ENCODE measurements at regions not wholly inside any gene's neighbourhood (a gene's known extent, or its start where the extent isn't known, plus 50 kb on each side); places are given as distances from the start of the nearest gene placed in this dataset.

DNA sequence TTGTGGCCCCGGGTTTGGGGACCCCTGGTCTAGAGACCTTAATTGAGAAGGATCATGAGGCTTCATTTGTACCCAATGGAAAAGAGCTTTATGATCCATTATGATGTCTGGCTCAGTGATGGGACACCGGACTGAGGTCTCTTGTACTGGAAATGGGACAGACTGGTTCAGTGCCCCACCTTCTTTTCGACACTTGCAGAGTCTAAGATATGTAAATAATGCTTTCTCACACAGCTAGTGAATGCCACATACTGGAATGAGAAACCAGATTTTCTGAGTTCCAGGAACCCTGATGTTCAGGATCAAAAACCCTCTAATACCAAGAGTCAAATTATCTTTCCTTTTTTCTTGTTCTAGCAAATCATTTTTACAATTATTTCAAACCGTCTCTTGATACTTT lies 116.3 kb upstream of the ARPP21 start:
- no peak overlapping the region for H3K4me3 ChIP-seq (replicated peaks; ENCODE audit: low read depth, low read length)
- no peak for DNase-seq (ENCODE audit: low read depth)
- TF ChIP-seq, protein P1, sequence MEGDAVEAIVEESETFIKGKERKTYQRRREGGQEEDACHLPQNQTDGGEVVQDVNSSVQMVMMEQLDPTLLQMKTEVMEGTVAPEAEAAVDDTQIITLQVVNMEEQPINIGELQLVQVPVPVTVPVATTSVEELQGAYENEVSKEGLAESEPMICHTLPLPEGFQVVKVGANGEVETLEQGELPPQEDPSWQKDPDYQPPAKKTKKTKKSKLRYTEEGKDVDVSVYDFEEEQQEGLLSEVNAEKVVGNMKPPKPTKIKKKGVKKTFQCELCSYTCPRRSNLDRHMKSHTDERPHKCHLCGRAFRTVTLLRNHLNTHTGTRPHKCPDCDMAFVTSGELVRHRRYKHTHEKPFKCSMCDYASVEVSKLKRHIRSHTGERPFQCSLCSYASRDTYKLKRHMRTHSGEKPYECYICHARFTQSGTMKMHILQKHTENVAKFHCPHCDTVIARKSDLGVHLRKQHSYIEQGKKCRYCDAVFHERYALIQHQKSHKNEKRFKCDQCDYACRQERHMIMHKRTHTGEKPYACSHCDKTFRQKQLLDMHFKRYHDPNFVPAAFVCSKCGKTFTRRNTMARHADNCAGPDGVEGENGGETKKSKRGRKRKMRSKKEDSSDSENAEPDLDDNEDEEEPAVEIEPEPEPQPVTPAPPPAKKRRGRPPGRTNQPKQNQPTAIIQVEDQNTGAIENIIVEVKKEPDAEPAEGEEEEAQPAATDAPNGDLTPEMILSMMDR (IDR thresholded peaks at IDR 0.05; ENCODE audit: low read length, missing control alignments) = no peak

DNA sequence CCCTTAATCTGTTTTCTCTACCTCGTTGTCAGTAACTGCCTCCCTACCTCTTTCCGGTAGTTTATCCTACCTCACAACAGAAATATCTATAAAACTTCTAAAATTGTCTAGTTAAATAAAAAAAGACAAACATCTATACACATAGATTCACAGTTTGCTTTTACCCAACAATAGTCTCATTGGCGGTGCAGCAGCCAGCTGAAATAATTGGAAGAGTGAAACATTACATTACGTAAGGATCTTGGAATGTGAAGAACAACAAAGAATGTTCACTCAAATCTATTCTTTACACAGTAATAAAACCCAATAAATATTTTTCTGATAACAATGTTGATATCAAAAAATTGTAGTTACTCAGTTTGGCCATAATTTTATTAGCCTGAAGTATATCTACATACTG lies 115.5 kb upstream of the ARPP21 start:
- DNase-seq (ENCODE audit: low read depth) = peak; percentile 67
- no peak overlapping the region for H3K4me3 ChIP-seq (replicated peaks; ENCODE audit: low read depth, low read length)
- TF ChIP-seq, protein P1 (IDR thresholded peaks at IDR 0.05; ENCODE audit: low read length, missing control alignments) = no peak

DNA sequence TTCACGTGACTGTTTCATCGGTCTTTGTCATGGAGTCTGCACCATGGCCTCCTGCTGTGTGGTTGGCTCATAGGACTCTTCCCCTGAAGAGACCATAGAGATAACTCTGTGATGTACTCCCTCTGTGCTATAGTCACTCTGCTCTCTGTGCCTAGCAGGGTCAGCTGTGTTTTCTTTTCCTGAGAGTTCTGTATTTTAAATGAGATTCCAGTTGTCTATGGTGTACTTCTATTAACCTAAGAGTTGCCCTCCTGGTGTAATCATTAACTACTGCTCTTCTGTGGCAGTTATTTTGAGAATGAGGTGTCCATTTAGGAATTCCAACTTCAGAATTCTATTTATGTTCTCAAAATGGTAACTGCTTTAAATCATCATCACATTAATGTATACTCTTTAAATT lies 114.5 kb upstream of the ARPP21 start:
- DNase-seq (ENCODE audit: low read depth) = no peak
- H3K4me3 ChIP-seq (replicated peaks; ENCODE audit: low read depth, low read length) = no peak overlapping the region
- TF ChIP-seq, protein P1 (IDR thresholded peaks at IDR 0.05; ENCODE audit: low read length, missing control alignments) = no peak

DNA sequence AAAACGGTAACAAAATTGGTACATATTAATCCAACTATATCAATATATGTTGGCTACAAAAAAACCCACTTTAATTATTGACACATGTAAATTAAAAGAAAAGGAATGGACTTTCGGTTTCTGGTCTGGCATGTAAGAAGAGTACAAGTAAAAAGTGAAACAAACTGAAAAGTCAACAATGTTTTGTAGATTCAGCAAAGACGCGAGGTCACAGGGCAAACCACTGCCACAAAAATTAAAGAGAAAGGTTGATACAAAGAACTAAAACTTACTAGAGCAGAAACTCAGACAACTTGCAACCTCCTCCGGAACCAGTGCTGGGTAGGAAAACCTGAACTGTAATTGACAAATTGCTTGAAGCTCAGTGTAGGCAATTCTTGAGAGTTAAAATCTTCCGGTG lies 110.6 kb upstream of the ARPP21 start:
- TF ChIP-seq, protein P1 (IDR thresholded peaks at IDR 0.05; ENCODE audit: low read length, missing control alignments) = no peak
- no peak for DNase-seq (ENCODE audit: low read depth)
- H3K4me3 ChIP-seq (replicated peaks; ENCODE audit: low read depth, low read length) = no peak overlapping the region

DNA sequence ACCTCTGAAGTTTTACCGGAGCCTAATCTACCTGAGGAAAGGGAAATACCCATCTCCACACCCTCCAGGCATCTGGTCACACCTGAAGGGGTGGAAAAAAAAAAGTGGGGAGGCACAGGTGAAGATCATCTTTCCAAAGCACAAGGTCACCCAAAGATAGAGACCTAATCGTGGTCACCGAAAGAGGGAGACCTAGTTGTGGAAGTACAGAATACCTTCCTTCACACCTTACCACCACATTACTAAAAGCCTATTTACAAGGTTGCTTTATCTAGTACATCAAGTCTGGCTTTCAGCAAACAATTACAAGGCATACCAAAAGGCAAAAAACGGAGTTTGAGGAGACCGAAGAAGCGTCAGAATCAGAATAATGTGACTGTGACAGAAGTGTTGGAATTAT lies 110.0 kb upstream of the ARPP21 start:
- no peak for DNase-seq (ENCODE audit: low read depth)
- no peak overlapping the region for H3K4me3 ChIP-seq (replicated peaks; ENCODE audit: low read depth, low read length)
- TF ChIP-seq, protein P1 (IDR thresholded peaks at IDR 0.05; ENCODE audit: low read length, missing control alignments) = no peak

DNA sequence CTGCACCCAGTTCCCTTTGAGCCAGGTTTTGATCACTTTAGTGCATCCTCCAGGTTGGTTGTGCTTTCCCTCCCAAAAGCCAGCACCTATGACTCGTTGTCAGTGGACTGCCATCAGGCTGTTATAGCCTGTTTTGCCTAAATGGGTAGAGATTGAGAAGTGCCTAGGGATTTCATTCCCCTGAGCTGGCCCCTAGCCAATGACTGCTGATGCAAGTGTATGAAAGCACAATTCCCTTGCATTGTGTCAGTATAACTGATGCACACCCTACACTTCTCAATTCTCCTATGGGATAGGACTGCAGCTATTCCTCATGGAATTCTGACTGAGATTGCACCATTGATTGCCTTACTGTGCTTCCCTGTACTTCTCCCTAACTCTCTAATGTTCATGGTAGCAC lies 102.1 kb upstream of the ARPP21 start:
- TF ChIP-seq, protein P1 (IDR thresholded peaks at IDR 0.05; ENCODE audit: low read length, missing control alignments) = no peak
- peak; percentile 29 for DNase-seq (ENCODE audit: low read depth)
- H3K4me3 ChIP-seq (replicated peaks; ENCODE audit: low read depth, low read length) = no peak overlapping the region

DNA sequence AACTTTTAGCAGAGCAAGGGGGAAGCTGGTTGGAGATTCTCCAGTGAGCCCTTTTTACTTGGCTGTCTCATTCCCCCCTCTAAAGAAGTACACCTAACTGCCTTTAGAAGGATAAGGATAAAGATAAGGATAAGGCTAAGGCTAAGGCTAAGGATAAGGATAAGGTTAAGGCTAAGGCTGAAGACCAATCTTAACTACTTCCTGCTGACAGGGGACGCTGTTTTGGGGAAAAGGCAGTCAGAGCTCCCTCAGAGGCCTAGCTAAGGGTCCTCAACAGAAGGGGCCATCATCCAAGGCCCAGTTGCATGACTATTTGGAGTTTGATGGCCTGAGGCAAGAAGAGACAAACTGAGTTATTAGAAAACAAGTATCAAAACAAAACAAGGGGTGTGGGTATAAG lies 94.3 kb upstream of the ARPP21 start:
- no peak for DNase-seq (ENCODE audit: low read depth)
- H3K4me3 ChIP-seq (replicated peaks; ENCODE audit: low read depth, low read length) = no peak overlapping the region
- TF ChIP-seq, protein P1 (IDR thresholded peaks at IDR 0.05; ENCODE audit: low read length, missing control alignments) = no peak

All from fibroblast of pulmonary artery (primary cell).